ENCODE measurements at regions not wholly inside any gene's neighbourhood (a gene's known extent, or its start where the extent isn't known, plus 50 kb on each side); places are given as distances from the start of the nearest gene placed in this dataset.

DNA sequence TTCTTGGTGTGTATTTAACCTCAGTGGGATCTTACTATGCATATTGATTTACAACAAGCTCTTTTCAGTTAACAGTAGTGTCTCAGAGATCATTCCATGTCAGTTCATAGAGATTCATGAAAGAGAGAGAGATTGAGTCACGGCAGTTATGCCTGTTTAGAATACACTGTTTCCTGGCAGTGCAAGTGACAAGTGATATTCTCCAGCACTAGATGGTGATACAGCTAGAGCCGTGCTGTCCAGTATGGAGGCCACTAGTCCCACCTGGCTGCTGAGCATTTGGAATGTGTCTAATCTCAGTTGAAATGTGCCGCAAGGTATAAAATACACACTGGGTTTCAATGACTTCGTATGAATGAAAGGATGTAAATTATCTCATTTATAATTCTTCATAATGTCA, 184.4 kb downstream of the SUDS3 start:
- BruUV-seq (replicated peaks), result no TSS peak
- H3K79me2 ChIP-seq (ENCODE audit: insufficient read depth, low read length), result no peaks in the 10 kb centered on the region
- intact Hi-C loops (cut with micrococcal nuclease), result no loop called here
- POLR2A ChIA-PET, result no interaction called here
- H3K27ac ChIP-seq (ENCODE audit: low read depth, low read length), result no peak overlapping the region
- RAD21 ChIA-PET (ENCODE audit: low non-redundant PET in 1 of 2, low total read pairs in 2 of 2, uncharacterized antibody in 2 of 2, unreplicated experiment in 2 of 2), result no interaction called here
- H3K36me3 ChIP-seq (ENCODE audit: control insufficient read depth in 1 of 2, insufficient read depth in 2 of 2, low read length in 2 of 2), result no peaks in the 10 kb centered on the region
- H3K9me2 ChIP-seq (ENCODE audit: insufficient read depth), result no peaks in the 10 kb centered on the region
- no peak overlapping the region for H3K4me2 ChIP-seq (ENCODE audit: low read length)
- H3K9ac ChIP-seq (ENCODE audit: low read length), result no peak overlapping the region
- TF ChIP-seq ZFX (IDR thresholded peaks at IDR 0.05), result no peak
- no peak for TF ChIP-seq SIN3A (IDR thresholded peaks at IDR 0.05; ENCODE audit: low read depth)
- TF ChIP-seq POLR2AphosphoS5 (IDR thresholded peaks at IDR 0.05; ENCODE audit: low read depth, low read length), result no peak
- H3K4me3 ChIP-seq (replicated peaks in 1 of 2; ENCODE audit: low read depth in 1 of 2, low read length in 2 of 2), result no peak overlapping the region
- H2AFZ ChIP-seq (ENCODE audit: low read depth, low read length, poor library complexity, severe bottlenecking), result no peak overlapping the region
- peaks cover 55% of the 10 kb centered on the region for H3K27me3 ChIP-seq (ENCODE audit: insufficient read depth, low read length)
- no peaks in the 10 kb centered on the region for H3K9me3 ChIP-seq (ENCODE audit: control insufficient read depth in 1 of 2, insufficient read depth in 1 of 2, low read depth in 1 of 2, low read length in 2 of 2)
- H3K4me1 ChIP-seq (ENCODE audit: control insufficient read depth in 1 of 2, insufficient read depth in 2 of 2, low read length in 2 of 2), result no peaks in the 10 kb centered on the region
- ATAC-seq (no peak), DNase-seq (ENCODE audit: low read depth, low spot score) (no peak)
- CTCF ChIA-PET, result no interaction called here
- H4K20me1 ChIP-seq (ENCODE audit: insufficient read depth), result no peaks in the 10 kb centered on the region

- POLR2A ChIA-PET, result no interaction called here
- RAD21 ChIA-PET (ENCODE audit: low non-redundant PET in 1 of 2, low total read pairs in 2 of 2, uncharacterized antibody in 2 of 2, unreplicated experiment in 2 of 2), result no interaction called here
- DNase-seq (ENCODE audit: low read depth, low spot score) (no peak), ATAC-seq (no peak)
- CTCF ChIA-PET, result no interaction called here
- H3K9me2 ChIP-seq (ENCODE audit: insufficient read depth), result no peaks in the 10 kb centered on the region
- H3K9ac ChIP-seq (ENCODE audit: low read length), result no peak overlapping the region
- H4K20me1 ChIP-seq (ENCODE audit: insufficient read depth), result no peaks in the 10 kb centered on the region
- peaks cover 3% of the 10 kb centered on the region; the same call in 1 of the 2 replicates for H3K27me3 ChIP-seq (ENCODE audit: insufficient read depth, low read length)
- H3K4me1 ChIP-seq (ENCODE audit: control insufficient read depth in 1 of 2, insufficient read depth in 2 of 2, low read length in 2 of 2), result no peaks in the 10 kb centered on the region
- TF ChIP-seq TCF7L2 (IDR thresholded peaks at IDR 0.05; ENCODE audit: borderline replicate concordance, extremely low read depth, insufficient read depth, insufficient read length) (no peak), POLR2AphosphoS5 (IDR thresholded peaks at IDR 0.05; ENCODE audit: low read depth, low read length) (no peak), ZFX (IDR thresholded peaks at IDR 0.05) (no peak), ELF1 (IDR thresholded peaks at IDR 0.05; ENCODE audit: borderline replicate concordance, low read depth) (no peak), MAX (IDR thresholded peaks at IDR 0.05) (no peak), RAD21 (IDR thresholded peaks at IDR 0.05; ENCODE audit: low read depth) (no peak), SIN3A (IDR thresholded peaks at IDR 0.05; ENCODE audit: low read depth) (no peak), SRF (IDR thresholded peaks at IDR 0.05; ENCODE audit: low read depth) (no peak), EGR1 (IDR thresholded peaks at IDR 0.05; ENCODE audit: low read depth) (no peak), SP1 (IDR thresholded peaks at IDR 0.05; ENCODE audit: low read depth) (no peak), CBX3 (IDR thresholded peaks at IDR 0.05; ENCODE audit: low read depth) (no peak), FOSL1 (IDR thresholded peaks at IDR 0.05; ENCODE audit: low read depth) (no peak), CEBPB (IDR thresholded peaks at IDR 0.05; ENCODE audit: low read depth) (no peak), YY1 (IDR thresholded peaks at IDR 0.05; ENCODE audit: extremely low read depth, insufficient replicate concordance, low read depth, low read length) (no peak), CTCF (IDR thresholded peaks at IDR 0.05 in 2 of 3, conservative IDR thresholded peaks at IDR 0.05 in 1 of 3; ENCODE audit: borderline replicate concordance in 1 of 3, insufficient read depth in 1 of 3, low read depth in 2 of 3, low read length in 2 of 3) (no peak)
- TF ChIP-seq, protein P1, sequence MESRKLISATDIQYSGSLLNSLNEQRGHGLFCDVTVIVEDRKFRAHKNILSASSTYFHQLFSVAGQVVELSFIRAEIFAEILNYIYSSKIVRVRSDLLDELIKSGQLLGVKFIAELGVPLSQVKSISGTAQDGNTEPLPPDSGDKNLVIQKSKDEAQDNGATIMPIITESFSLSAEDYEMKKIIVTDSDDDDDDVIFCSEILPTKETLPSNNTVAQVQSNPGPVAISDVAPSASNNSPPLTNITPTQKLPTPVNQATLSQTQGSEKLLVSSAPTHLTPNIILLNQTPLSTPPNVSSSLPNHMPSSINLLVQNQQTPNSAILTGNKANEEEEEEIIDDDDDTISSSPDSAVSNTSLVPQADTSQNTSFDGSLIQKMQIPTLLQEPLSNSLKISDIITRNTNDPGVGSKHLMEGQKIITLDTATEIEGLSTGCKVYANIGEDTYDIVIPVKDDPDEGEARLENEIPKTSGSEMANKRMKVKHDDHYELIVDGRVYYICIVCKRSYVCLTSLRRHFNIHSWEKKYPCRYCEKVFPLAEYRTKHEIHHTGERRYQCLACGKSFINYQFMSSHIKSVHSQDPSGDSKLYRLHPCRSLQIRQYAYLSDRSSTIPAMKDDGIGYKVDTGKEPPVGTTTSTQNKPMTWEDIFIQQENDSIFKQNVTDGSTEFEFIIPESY (IDR thresholded peaks at IDR 0.05; ENCODE audit: extremely low read depth, insufficient replicate concordance, low read length), result no peak
- TF ChIP-seq, protein P2, sequence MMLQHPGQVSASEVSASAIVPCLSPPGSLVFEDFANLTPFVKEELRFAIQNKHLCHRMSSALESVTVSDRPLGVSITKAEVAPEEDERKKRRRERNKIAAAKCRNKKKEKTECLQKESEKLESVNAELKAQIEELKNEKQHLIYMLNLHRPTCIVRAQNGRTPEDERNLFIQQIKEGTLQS (IDR thresholded peaks at IDR 0.05), result no peak
- H3K79me2 ChIP-seq (ENCODE audit: insufficient read depth, low read length), result no peaks in the 10 kb centered on the region
- no TSS peak for BruUV-seq (replicated peaks)
- no peaks in the 10 kb centered on the region for H3K36me3 ChIP-seq (ENCODE audit: control insufficient read depth in 1 of 2, insufficient read depth in 2 of 2, low read length in 2 of 2)
- H3K9me3 ChIP-seq (ENCODE audit: control insufficient read depth in 1 of 2, insufficient read depth in 1 of 2, low read depth in 1 of 2, low read length in 2 of 2), result no peaks in the 10 kb centered on the region
- H3K4me3 ChIP-seq (replicated peaks in 1 of 2; ENCODE audit: low read depth in 1 of 2, low read length in 2 of 2), result no peak overlapping the region
- no peak overlapping the region for H3K4me2 ChIP-seq (ENCODE audit: low read length)
- no peak overlapping the region for H2AFZ ChIP-seq (ENCODE audit: low read depth, low read length, poor library complexity, severe bottlenecking)
- intact Hi-C loops (cut with micrococcal nuclease), result no loop called here
- H3K27ac ChIP-seq (ENCODE audit: low read depth, low read length), result no peak overlapping the region
Observed at GRCh38 chr12:118571730-118572129, 195.4 kb downstream of the SUDS3 start.

Measured in HCT116 (cell line).